ENCODE measurements at regions not wholly inside any gene's neighbourhood (a gene's known extent, or its start where the extent isn't known, plus 50 kb on each side); places are given as distances from the start of the nearest gene placed in this dataset.
"Not testable (repeated sequence)": the region's sequence is repeated elsewhere in the genome, so short reads cannot be mapped to it uniquely, and the experiment has no call there.

GRCh38 chr1:195744256-195744655 is 864.0 kb downstream of the KCNT2 start:
- no peak for DNase-seq

GRCh38 chr1:195740862-195741261 is 867.4 kb downstream of the KCNT2 start:
- DNase-seq, result peak; percentile 89

GRCh38 chr1:195738966-195739650 is 869.1 kb downstream of the KCNT2 start:
- peak; percentile 63 for DNase-seq

DNA sequence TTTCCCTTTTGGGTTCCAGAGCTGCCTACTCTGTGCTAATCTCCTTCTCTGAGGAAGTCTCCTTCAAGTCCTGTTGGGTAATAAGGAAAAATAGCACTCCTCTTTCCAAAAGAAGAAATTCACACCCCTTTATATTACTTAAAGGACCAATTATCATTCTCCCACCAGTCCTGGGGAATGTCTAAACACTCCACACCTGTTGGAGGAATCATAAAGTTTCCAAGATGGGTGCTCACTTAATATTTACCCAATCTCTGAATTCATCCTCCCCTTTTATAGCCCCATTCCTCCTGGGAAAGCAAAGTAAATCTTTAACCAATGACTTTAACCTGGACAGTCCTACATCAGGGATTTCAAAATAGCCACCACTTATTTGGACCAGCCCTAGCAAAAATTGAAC is 873.1 kb downstream of the KCNT2 start:
- no peak for DNase-seq

DNA sequence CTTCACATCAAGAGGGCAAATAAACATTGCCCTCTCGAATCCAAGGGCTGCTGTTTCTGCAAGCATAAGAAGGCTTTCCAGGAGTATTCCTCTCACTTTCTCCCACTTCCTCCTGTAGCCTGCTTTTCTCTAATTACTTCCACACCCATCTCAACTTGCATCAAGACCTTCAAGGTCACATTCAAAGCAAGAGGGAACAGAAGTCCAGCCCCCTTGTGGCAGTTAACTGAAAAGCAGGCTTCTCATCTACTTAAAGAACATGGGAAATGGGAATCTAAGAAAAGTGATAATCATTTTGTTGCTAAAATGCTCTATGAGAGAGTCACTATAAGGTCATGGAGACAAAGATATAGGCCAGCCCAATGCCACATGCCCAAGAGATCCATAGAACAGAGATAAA is 874.4 kb downstream of the KCNT2 start:
- peak; percentile 19 for DNase-seq

GRCh38 chr1:195733408-195733807 is 874.8 kb downstream of the KCNT2 start:
- no peak for DNase-seq

GRCh38 chr1:195731385-195731784 is 876.9 kb downstream of the KCNT2 start:
- DNase-seq, result no peak

GRCh38 chr1:195723796-195724194 is 884.4 kb downstream of the KCNT2 start:
- DNase-seq, result no peak

- not testable (repeated sequence) for DNase-seq
Measured at GRCh38 chr1:195722852-195723795, 885.1 kb downstream of the KCNT2 start.

GRCh38 chr1:195722146-195722545 is 886.1 kb downstream of the KCNT2 start:
- DNase-seq, result not testable (repeated sequence)

GRCh38 chr1:195721210-195721971 is 886.8 kb downstream of the KCNT2 start:
- no peak for DNase-seq

- DNase-seq, result peak; percentile 53
Measured at GRCh38 chr1:195717651-195718050, 890.6 kb downstream of the KCNT2 start.

GRCh38 chr1:195715652-195716051 is 892.6 kb downstream of the KCNT2 start:
- no peak for DNase-seq

- DNase-seq, result peak; percentile 11
Measured at GRCh38 chr1:195714248-195714647, 894.0 kb downstream of the KCNT2 start.

- DNase-seq, result no peak
Measured at GRCh38 chr1:195709821-195710220, 898.4 kb downstream of the KCNT2 start.

DNA sequence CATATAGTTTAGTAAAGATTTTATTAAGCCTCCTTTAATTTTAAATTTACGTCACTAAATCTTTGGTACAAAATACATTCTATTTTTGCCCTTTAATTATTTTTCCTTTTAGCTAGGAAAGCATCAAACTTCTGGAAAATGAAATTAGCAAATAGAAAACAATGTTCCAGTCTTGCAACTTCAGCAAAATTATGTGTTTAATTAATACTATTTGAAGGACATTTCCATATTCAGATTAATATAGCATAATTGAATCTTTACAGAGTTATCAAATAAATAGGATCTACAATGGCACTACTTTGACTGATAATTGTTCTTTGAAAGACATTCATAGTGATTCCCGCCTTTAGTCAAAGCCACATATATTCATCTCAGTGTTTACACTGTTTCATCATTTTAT is 904.2 kb downstream of the KCNT2 start:
- DNase-seq, result no peak

GRCh38 chr1:195701149-195701548 is 907.1 kb downstream of the KCNT2 start:
- DNase-seq, result no peak

DNA sequence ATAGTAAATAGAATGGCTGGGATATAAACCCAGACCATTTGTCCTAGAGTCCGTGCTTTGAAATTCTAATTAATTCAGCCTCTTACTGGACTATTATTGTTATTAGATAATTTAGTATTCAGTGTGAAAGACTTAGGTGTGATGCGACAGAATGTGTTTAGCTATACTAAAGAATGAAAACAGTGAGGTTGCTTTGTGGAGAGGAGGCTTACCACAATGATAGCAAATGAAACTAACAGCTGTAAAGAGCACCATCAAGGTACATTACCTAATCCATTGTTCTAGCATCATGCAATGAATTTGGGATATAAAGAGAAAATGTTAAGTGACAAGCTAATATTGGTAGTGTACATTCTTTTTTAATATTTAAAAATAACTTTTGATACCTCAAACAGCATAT is 911.1 kb downstream of the KCNT2 start:
- no peak for DNase-seq

- no peak for DNase-seq
Measured at GRCh38 chr1:195686764-195687163, 921.5 kb downstream of the KCNT2 start.

- no peak for DNase-seq
Measured at GRCh38 chr1:195664628-195665027, 943.6 kb downstream of the KCNT2 start.

DNA sequence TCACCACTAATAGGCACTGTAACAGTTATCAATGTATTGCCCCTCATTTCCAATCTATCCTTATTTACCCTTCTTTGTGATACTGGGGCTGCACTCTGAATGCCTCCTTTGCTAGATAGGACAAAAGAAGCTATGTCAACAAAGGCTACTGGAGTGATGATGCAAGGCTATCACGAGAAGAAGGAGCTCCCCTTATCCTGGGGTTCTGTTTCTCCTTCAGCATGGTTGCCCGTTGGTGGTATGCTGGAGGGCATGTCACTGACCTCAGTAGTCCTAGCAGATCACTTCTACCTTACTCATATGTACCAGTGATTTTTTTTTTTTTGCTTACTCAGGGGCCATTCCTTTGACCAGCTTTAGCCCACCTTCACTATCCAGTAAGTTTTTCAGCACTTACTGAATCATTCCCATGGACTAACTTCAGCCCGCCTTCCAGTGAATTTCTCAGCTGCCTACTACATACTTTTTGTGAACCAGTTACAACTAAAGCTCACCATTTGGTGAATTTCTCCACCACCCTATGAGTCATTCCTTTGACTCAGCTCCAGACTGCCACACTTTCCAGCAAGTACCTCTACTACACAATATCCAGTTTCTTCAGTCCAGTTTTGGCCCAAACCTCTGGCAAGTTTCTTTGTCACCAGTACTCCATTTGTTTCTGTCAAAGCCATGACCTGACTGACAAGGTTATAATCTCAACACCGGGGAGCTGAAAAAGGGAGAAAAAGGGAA is 944.5 kb downstream of the KCNT2 start:
- peak; percentile 68 for DNase-seq

DNA sequence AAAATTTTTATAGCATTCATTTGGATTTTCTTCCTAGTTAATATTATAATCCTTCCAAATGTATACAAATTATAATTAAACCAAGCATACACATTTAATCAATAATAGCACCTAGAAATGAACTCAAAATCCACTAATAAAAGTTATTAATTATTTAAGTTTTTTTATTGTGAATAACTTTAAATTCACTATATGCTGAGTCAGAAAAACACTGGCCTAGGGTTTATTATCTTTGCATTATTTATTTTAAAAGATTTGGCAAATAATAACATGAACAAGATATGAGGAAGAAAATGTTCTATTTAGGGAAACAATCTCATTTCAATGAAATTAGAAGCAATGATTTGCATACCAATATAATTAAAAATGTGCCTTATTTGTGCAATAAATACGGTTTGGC is 951.5 kb downstream of the KCNT2 start:
- no peak for DNase-seq
